C1 segment of cervical spinal cord (tissue), 14 donors: ENCODE measurements at regions not wholly inside any gene's neighbourhood (a gene's known extent, or its start where the extent isn't known, plus 50 kb on each side); places are given as distances from the start of the nearest gene placed in this dataset.
"Not testable (repeated sequence)": the region's sequence is repeated elsewhere in the genome, so short reads cannot be mapped to it uniquely, and the experiment has no call there.

Source experiments
- DNase-seq, 14 donors: peaks; one replicate each; lab custom pipeline; 2025; lab: John Stamatoyannopoulos, UW

- DNase-seq, result no peak
Measured at GRCh38 chr6:50463931-50464330, 249.4 kb upstream of the TFAP2D start.

GRCh38 chr6:50467931-50468330, 245.4 kb upstream of the TFAP2D start:
- no peak for DNase-seq

- DNase-seq, result no peak
Measured at GRCh38 chr6:50471041-50471440, 242.3 kb upstream of the TFAP2D start.

- no peak for DNase-seq
Measured at GRCh38 chr6:50510361-50510760, 203.0 kb upstream of the TFAP2D start.

- no peak for DNase-seq
Measured at GRCh38 chr6:50520326-50521266, 192.7 kb upstream of the TFAP2D start.

- DNase-seq, result no peak
Measured at GRCh38 chr6:50524341-50524740, 189.0 kb upstream of the TFAP2D start.

GRCh38 chr6:50527985-50528384, 185.3 kb upstream of the TFAP2D start:
- DNase-seq, result no peak

GRCh38 chr6:50539447-50539846, 173.9 kb upstream of the TFAP2D start:
- no peak for DNase-seq

GRCh38 chr6:50541941-50542340, 171.4 kb upstream of the TFAP2D start:
- DNase-seq, result no peak

- DNase-seq, result peak in 2 of 14 donors; percentile 18 to 37
Measured at GRCh38 chr6:50543666-50544065, 169.7 kb upstream of the TFAP2D start.

GRCh38 chr6:50549026-50549425, 164.3 kb upstream of the TFAP2D start:
- DNase-seq, result no peak

GRCh38 chr6:50549475-50549874, 163.9 kb upstream of the TFAP2D start:
- no peak for DNase-seq

- DNase-seq, result no peak
Measured at GRCh38 chr6:50555982-50556381, 157.3 kb upstream of the TFAP2D start.

- DNase-seq, result no peak
Measured at GRCh38 chr6:50565004-50565403, 148.3 kb upstream of the TFAP2D start.

- DNase-seq, result not testable (repeated sequence)
Measured at GRCh38 chr6:50571230-50571629, 142.1 kb upstream of the TFAP2D start.

GRCh38 chr6:50585441-50586330, 127.6 kb upstream of the TFAP2D start:
- DNase-seq, result no peak

GRCh38 chr6:50586331-50586675, 127.0 kb upstream of the TFAP2D start:
- no peak for DNase-seq

GRCh38 chr6:50589751-50590470, 123.4 kb upstream of the TFAP2D start:
- DNase-seq, result no peak

GRCh38 chr6:50591135-50591534, 122.2 kb upstream of the TFAP2D start:
- no peak for DNase-seq

GRCh38 chr6:50600280-50600679, 113.0 kb upstream of the TFAP2D start:
- DNase-seq, result no peak

- DNase-seq, result no peak
Measured at GRCh38 chr6:50602292-50602691, 111.0 kb upstream of the TFAP2D start.

- no peak for DNase-seq
Measured at GRCh38 chr6:50608421-50608820, 104.9 kb upstream of the TFAP2D start.
